A673 (cell line): ENCODE measurements at regions not wholly inside any gene's neighbourhood (a gene's known extent, or its start where the extent isn't known, plus 50 kb on each side); places are given as distances from the start of the nearest gene placed in this dataset.

Source experiments
- BruUV-seq: library from RNA; stranded (reverse); fragments of 400-500 nt; replicated peaks from 2 replicates; lab custom pipeline; 2021; lab: Mats Ljungman, UMichigan
- CTCF ChIA-PET: fragments of 300-600 bp; sonication (Branson Sonifier 250); formaldehyde crosslinking; loops from one replicate; lab custom pipeline; 2022; ENCODE audit warnings: antibody characterized with exemption; lab: Charles Lee
- POLR2A ChIA-PET: fragments of 300-600 bp; sonication (Branson Sonifier 250); formaldehyde crosslinking; loops from one replicate; lab custom pipeline; 2022; ENCODE audit warnings: antibody characterized with exemption; ENCODE audit not compliant: low non-redundant PET; lab: Charles Lee
- DNase-seq: peaks from one replicate; pipeline ENCODE4 v3.0.0-alpha.2; 2015; ENCODE audit warnings: low spot score
- H3K27ac ChIP-seq: fragments of 200-600 bp; sonication (generic); 2 replicates; pipeline ENCODE4 v1.5.1; 2016; ENCODE audit warnings: mixed run types, low read depth, mild to moderate bottlenecking, mixed read lengths, antibody characterized with exemption, low read length; ENCODE audit not compliant: poor library complexity, severe bottlenecking
- H3K27me3 ChIP-seq: fragments of 200-600 bp; sonication (generic); replicated peaks from 2 replicates; pipeline ENCODE4 v1.6.1; 2017; ENCODE audit warnings: mixed run types, low read depth, mild to moderate bottlenecking, mixed read lengths, antibody characterized with exemption, low read length; ENCODE audit not compliant: insufficient read depth, poor library complexity
- H3K36me3 ChIP-seq: fragments of 200-600 bp; sonication (generic); 2 replicates; pipeline ENCODE4 v1.6.1; 2016; ENCODE audit warnings: mixed run types, mild to moderate bottlenecking, mixed read lengths, antibody characterized with exemption, low read length; ENCODE audit not compliant: insufficient read depth, poor library complexity, severe bottlenecking
- H3K4me1 ChIP-seq: fragments of 200-600 bp; sonication (generic); 2 replicates; pipeline ENCODE4 v1.6.1; 2017; ENCODE audit warnings: mixed run types, mild to moderate bottlenecking, mixed read lengths, antibody characterized with exemption, low read length; ENCODE audit not compliant: insufficient read depth, poor library complexity, severe bottlenecking
- H3K4me3 ChIP-seq: fragments of 200-600 bp; sonication (generic); 2 replicates; pipeline ENCODE4 v1.5.1; 2016; ENCODE audit warnings: low read depth, mixed run types, mild to moderate bottlenecking, mixed read lengths, low read length; ENCODE audit not compliant: poor library complexity, severe bottlenecking
- H3K9me3 ChIP-seq: fragments of 200-600 bp; sonication (generic); 2 replicates; pipeline ENCODE4 v1.6.1; 2016; ENCODE audit warnings: mixed run types, low read depth, mild to moderate bottlenecking, mixed read lengths, antibody characterized with exemption, low read length; ENCODE audit not compliant: poor library complexity, severe bottlenecking
- CTCF ChIP-seq: fragments of 300-800, 200-600 bp; sonication (generic); conservative IDR thresholded peaks from 2 replicates; pipeline ENCODE4 v1.5.1; 2017; ENCODE audit warnings: low read depth, mild to moderate bottlenecking, antibody characterized with exemption, low read length, moderate library complexity, mixed read lengths
- EZH2 ChIP-seq: fragments of 200-600 bp; sonication (generic); IDR thresholded peaks from 2 replicates; pipeline ENCODE4 v1.6.1; 2017; ENCODE audit warnings: borderline replicate concordance, low read depth, mild to moderate bottlenecking, mixed read lengths, antibody characterized with exemption, low read length; ENCODE audit not compliant: poor library complexity, severe bottlenecking
- intact Hi-C: fragments of 100-400 bp; cut with micrococcal nuclease; formaldehyde crosslinking; loops from one replicate; pipeline ENCODE4 v1.10.0; 2022; ENCODE audit not compliant: unreplicated experiment

- intact Hi-C loops: no loop called here
- CTCF ChIA-PET: no interaction called here
- BruUV-seq: no TSS peak
- TF ChIP-seq EZH2 (no peak), CTCF (no peak)
- no peak for DNase-seq
- no peak overlapping the region for H3K4me3 ChIP-seq
- POLR2A ChIA-PET: no interaction called here
- H3K9me3 ChIP-seq: no peaks in the 10 kb centered on the region
- no peaks in the 10 kb centered on the region for H3K27me3 ChIP-seq
- H3K36me3 ChIP-seq: no peaks in the 10 kb centered on the region
- no peaks in the 10 kb centered on the region for H3K4me1 ChIP-seq
- no peak overlapping the region for H3K27ac ChIP-seq
Observed at GRCh38 chr10:43980715-43981114, 332.0 kb upstream of the ZNF32 start.

GRCh38 chr10:43980313-43980712, 331.6 kb upstream of the ZNF32 start:
- Histone ChIP-seq H3K27ac (no peak overlapping the region), H3K27me3 (no peaks in the 10 kb centered on the region), H3K4me1 (no peaks in the 10 kb centered on the region), H3K4me3 (no peak overlapping the region), H3K36me3 (no peaks in the 10 kb centered on the region), H3K9me3 (no peaks in the 10 kb centered on the region)
- CTCF ChIA-PET: no interaction called here
- BruUV-seq: no TSS peak
- intact Hi-C loops: no loop called here
- POLR2A ChIA-PET: no interaction called here
- no peak for DNase-seq
- TF ChIP-seq CTCF: no peak
- TF ChIP-seq EZH2: no peak

GRCh38 chr10:43979551-43979950, 330.9 kb upstream of the ZNF32 start:
- no TSS peak for BruUV-seq
- Histone ChIP-seq H3K36me3 (no peaks in the 10 kb centered on the region), H3K4me1 (no peaks in the 10 kb centered on the region), H3K27me3 (no peaks in the 10 kb centered on the region), H3K27ac (no peak overlapping the region), H3K9me3 (no peaks in the 10 kb centered on the region), H3K4me3 (no peak overlapping the region)
- TF ChIP-seq EZH2 (no peak), CTCF (no peak)
- CTCF ChIA-PET: no interaction called here
- no peak for DNase-seq
- POLR2A ChIA-PET: no interaction called here
- intact Hi-C loops: no loop called here
